ENCODE measurements at regions not wholly inside any gene's neighbourhood (a gene's known extent, or its start where the extent isn't known, plus 50 kb on each side); places are given as distances from the start of the nearest gene placed in this dataset.

GRCh38 chr18:78659748-78660147, 319.9 kb upstream of the SALL3 start:
- no peak overlapping the region for H3K4me3 ChIP-seq (ENCODE audit: low read depth in 1 of 2, low read length in 2 of 2)
- H3K36me3 ChIP-seq (ENCODE audit: insufficient read depth, low read length): no peaks in the 10 kb centered on the region
- H3K27ac ChIP-seq (ENCODE audit: low read length): no peak overlapping the region
- H3K27me3 ChIP-seq (ENCODE audit: insufficient read depth, low read length, poor library complexity): no peaks in the 10 kb centered on the region
- DNase-seq (peak; percentile 35), ATAC-seq (ENCODE audit: insufficient read depth, low read depth) (peak; percentile 78; the same call in 2 of the 3 replicates)
- TF ChIP-seq EZH2 (IDR thresholded peaks at IDR 0.05; ENCODE audit: borderline replicate concordance, low read depth, low read length, severe bottlenecking) (no peak), CTCF (IDR thresholded peaks at IDR 0.05; ENCODE audit: borderline replicate concordance, extremely low read depth, low read length, poor library complexity, severe bottlenecking) (peak; percentile 71)
- no peaks in the 10 kb centered on the region for H4K20me1 ChIP-seq (ENCODE audit: insufficient read depth, low read length)
- H3K4me1 ChIP-seq (ENCODE audit: insufficient read depth, low read length): no peaks in the 10 kb centered on the region
- H3K9me3 ChIP-seq (ENCODE audit: insufficient read depth, low read length, severe bottlenecking): peaks cover 7% of the 10 kb centered on the region
- H3K4me2 ChIP-seq (ENCODE audit: insufficient read depth, low read length): no peak overlapping the region
- no peak overlapping the region for H2AFZ ChIP-seq (ENCODE audit: low read depth, low read length)
- H3K9ac ChIP-seq (ENCODE audit: low read depth, low read length): no peak overlapping the region
- no peaks in the 10 kb centered on the region for H3K79me2 ChIP-seq (ENCODE audit: insufficient read depth, low read length)

DNA sequence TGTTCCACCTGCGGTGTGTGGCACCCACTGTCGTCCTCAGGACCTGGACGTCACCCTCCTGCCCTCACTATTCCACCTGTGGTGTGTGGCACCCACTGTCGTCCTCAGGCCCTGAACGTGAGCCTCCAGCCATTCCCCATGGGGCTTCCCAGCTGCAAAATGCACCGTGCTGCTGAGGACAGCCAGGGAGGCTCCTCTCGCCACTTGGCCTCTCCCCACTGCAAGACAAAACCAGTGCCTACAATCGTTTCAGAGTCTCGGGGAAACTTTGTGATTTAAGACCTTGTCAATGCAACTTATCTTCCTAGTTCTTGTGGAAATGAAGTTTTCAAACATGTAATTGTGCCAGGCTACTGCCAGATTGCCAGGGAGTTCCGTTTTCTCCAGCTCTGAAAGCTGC, 319.3 kb upstream of the SALL3 start:
- Histone ChIP-seq H3K4me3 (ENCODE audit: low read depth in 1 of 2, low read length in 2 of 2) (no peak overlapping the region), H3K27me3 (ENCODE audit: insufficient read depth, low read length, poor library complexity) (no peaks in the 10 kb centered on the region), H3K9ac (ENCODE audit: low read depth, low read length) (no peak overlapping the region), H3K36me3 (ENCODE audit: insufficient read depth, low read length) (no peaks in the 10 kb centered on the region), H3K4me2 (ENCODE audit: insufficient read depth, low read length) (no peak overlapping the region), H2AFZ (ENCODE audit: low read depth, low read length) (no peak overlapping the region), H3K9me3 (ENCODE audit: insufficient read depth, low read length, severe bottlenecking) (peaks cover 4% of the 10 kb centered on the region), H4K20me1 (ENCODE audit: insufficient read depth, low read length) (no peaks in the 10 kb centered on the region), H3K4me1 (ENCODE audit: insufficient read depth, low read length) (no peaks in the 10 kb centered on the region), H3K79me2 (ENCODE audit: insufficient read depth, low read length) (no peaks in the 10 kb centered on the region), H3K27ac (ENCODE audit: low read length) (no peak overlapping the region)
- DNase-seq (no peak), ATAC-seq (ENCODE audit: insufficient read depth, low read depth) (no peak)
- TF ChIP-seq CTCF (IDR thresholded peaks at IDR 0.05; ENCODE audit: borderline replicate concordance, extremely low read depth, low read length, poor library complexity, severe bottlenecking): no peak
- TF ChIP-seq EZH2 (IDR thresholded peaks at IDR 0.05; ENCODE audit: borderline replicate concordance, low read depth, low read length, severe bottlenecking): no peak

DNA sequence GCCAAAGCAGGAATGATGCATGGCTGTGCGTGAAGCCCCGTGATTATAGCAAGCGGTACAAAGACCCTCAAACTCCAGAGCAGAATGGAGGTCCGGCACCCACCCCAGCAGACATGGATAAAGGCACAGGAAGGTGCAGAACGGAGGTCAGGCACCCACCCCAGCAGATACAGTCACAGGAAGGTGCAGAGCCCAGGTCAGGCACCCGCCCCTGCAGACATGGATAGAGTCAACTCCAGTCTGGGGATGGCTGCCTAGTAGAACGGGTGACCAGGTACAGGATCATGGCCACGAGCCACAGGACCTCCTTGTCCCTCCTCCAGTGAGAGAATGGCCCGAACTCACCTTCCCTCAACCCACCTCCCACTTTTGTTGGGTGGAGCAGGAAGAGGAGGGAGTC, 318.3 kb upstream of the SALL3 start:
- Histone ChIP-seq H3K9me3 (ENCODE audit: insufficient read depth, low read length, severe bottlenecking) (no peaks in the 10 kb centered on the region), H3K4me3 (ENCODE audit: low read depth in 1 of 2, low read length in 2 of 2) (no peak overlapping the region), H3K9ac (ENCODE audit: low read depth, low read length) (no peak overlapping the region), H2AFZ (ENCODE audit: low read depth, low read length) (no peak overlapping the region), H3K79me2 (ENCODE audit: insufficient read depth, low read length) (no peaks in the 10 kb centered on the region), H3K4me2 (ENCODE audit: insufficient read depth, low read length) (no peak overlapping the region), H4K20me1 (ENCODE audit: insufficient read depth, low read length) (no peaks in the 10 kb centered on the region), H3K36me3 (ENCODE audit: insufficient read depth, low read length) (no peaks in the 10 kb centered on the region), H3K27ac (ENCODE audit: low read length) (no peak overlapping the region), H3K4me1 (ENCODE audit: insufficient read depth, low read length) (no peaks in the 10 kb centered on the region), H3K27me3 (ENCODE audit: insufficient read depth, low read length, poor library complexity) (no peaks in the 10 kb centered on the region)
- TF ChIP-seq EZH2 (IDR thresholded peaks at IDR 0.05; ENCODE audit: borderline replicate concordance, low read depth, low read length, severe bottlenecking): no peak
- TF ChIP-seq CTCF (IDR thresholded peaks at IDR 0.05; ENCODE audit: borderline replicate concordance, extremely low read depth, low read length, poor library complexity, severe bottlenecking): no peak
- no peak for ATAC-seq (ENCODE audit: insufficient read depth, low read depth)
- no peak for DNase-seq

GRCh38 chr18:78662879-78663278, 316.7 kb upstream of the SALL3 start:
- Histone ChIP-seq H3K27ac (ENCODE audit: low read length) (no peak overlapping the region), H3K27me3 (ENCODE audit: insufficient read depth, low read length, poor library complexity) (no peaks in the 10 kb centered on the region), H3K9me3 (ENCODE audit: insufficient read depth, low read length, severe bottlenecking) (no peaks in the 10 kb centered on the region), H4K20me1 (ENCODE audit: insufficient read depth, low read length) (no peaks in the 10 kb centered on the region), H2AFZ (ENCODE audit: low read depth, low read length) (no peak overlapping the region), H3K4me3 (ENCODE audit: low read depth in 1 of 2, low read length in 2 of 2) (no peak overlapping the region), H3K79me2 (ENCODE audit: insufficient read depth, low read length) (no peaks in the 10 kb centered on the region), H3K36me3 (ENCODE audit: insufficient read depth, low read length) (no peaks in the 10 kb centered on the region), H3K4me1 (ENCODE audit: insufficient read depth, low read length) (no peaks in the 10 kb centered on the region), H3K4me2 (ENCODE audit: insufficient read depth, low read length) (no peak overlapping the region), H3K9ac (ENCODE audit: low read depth, low read length) (no peak overlapping the region)
- ATAC-seq (ENCODE audit: insufficient read depth, low read depth): no peak
- DNase-seq: no peak
- TF ChIP-seq CTCF (IDR thresholded peaks at IDR 0.05; ENCODE audit: borderline replicate concordance, extremely low read depth, low read length, poor library complexity, severe bottlenecking) (no peak), EZH2 (IDR thresholded peaks at IDR 0.05; ENCODE audit: borderline replicate concordance, low read depth, low read length, severe bottlenecking) (no peak)

All from DND-41 (cell line).